Neural crest cell (in vitro differentiated cells): ENCODE measurements at regions not wholly inside any gene's neighbourhood (a gene's known extent, or its start where the extent isn't known, plus 50 kb on each side); places are given as distances from the start of the nearest gene placed in this dataset.
A peak's percentile ranks its signal among the peaks of the same experiment; 100 is the strongest.

ENCODE experiments used
- DNase-seq: peaks from one replicate; pipeline ENCODE4 v3.0.0; 2021; ENCODE audit warnings: low read depth, mixed read lengths, low spot score
- H3K27ac Mint-ChIP-seq: one replicate; pipeline ENCODE4 v1.8.0; 2021; ENCODE audit warnings: mild to moderate bottlenecking, mixed read lengths; ENCODE audit not compliant: unreplicated experiment
- H3K27me3 Mint-ChIP-seq: 2 replicates; pipeline ENCODE4 v1.8.0; 2021; ENCODE audit warnings: low read depth, mild to moderate bottlenecking, mixed read lengths
- H3K36me3 Mint-ChIP-seq: 2 replicates; pipeline ENCODE4 v1.8.0; 2021; ENCODE audit warnings: low read depth, mild to moderate bottlenecking, mixed read lengths
- H3K4me1 Mint-ChIP-seq: 2 replicates; pipeline ENCODE4 v1.8.0; 2021; ENCODE audit warnings: mixed read lengths
- H3K4me3 Mint-ChIP-seq: one replicate; pipeline ENCODE4 v1.8.0; 2021; ENCODE audit warnings: mild to moderate bottlenecking, mixed read lengths
- H3K9me3 Mint-ChIP-seq: 2 replicates; pipeline ENCODE4 v1.8.0; 2021; ENCODE audit warnings: mixed read lengths
- TF ChIP-seq, protein P1 (sequence below): fragments of 200-600 bp; sonication (generic); conservative IDR thresholded peaks from 2 replicates; pipeline ENCODE4 v1.5.0; 2021; ENCODE audit warnings: antibody characterized with exemption, mild to moderate bottlenecking

DNA sequence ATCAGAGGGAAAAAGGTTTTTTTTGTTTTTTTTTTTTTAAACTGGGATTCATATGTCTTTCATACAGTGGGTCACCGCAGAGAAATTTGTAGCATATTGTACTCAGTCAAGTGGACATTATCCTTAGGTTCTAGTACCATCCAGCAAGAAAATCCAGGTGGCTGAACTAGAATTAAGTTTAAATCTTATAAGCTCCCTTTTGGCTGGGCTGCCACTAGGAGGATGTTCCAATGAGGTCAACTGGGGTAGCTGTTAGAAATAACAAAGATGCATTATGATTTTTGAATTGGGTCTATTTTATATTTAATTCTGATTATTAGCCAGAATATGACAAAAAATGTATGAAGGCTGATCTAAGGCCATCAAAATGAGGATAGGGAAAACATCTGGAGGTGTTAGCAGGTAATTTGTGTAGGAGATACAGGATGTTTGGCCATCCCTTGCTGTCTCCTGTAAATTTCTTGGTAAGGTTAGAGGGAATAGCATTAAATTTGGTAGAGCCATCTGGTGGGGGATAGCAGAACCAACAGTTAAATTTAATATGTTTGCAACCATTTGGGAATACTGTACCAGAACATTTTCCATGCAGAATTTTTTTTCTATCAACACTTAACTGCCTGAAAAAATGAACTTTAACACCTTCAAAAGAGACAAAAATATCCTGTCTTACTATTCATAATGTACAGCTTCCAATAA is 568.5 kb upstream of the B3GALT2 start:
- TF ChIP-seq, protein P1, sequence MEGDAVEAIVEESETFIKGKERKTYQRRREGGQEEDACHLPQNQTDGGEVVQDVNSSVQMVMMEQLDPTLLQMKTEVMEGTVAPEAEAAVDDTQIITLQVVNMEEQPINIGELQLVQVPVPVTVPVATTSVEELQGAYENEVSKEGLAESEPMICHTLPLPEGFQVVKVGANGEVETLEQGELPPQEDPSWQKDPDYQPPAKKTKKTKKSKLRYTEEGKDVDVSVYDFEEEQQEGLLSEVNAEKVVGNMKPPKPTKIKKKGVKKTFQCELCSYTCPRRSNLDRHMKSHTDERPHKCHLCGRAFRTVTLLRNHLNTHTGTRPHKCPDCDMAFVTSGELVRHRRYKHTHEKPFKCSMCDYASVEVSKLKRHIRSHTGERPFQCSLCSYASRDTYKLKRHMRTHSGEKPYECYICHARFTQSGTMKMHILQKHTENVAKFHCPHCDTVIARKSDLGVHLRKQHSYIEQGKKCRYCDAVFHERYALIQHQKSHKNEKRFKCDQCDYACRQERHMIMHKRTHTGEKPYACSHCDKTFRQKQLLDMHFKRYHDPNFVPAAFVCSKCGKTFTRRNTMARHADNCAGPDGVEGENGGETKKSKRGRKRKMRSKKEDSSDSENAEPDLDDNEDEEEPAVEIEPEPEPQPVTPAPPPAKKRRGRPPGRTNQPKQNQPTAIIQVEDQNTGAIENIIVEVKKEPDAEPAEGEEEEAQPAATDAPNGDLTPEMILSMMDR: peak; percentile 29
- Mint-ChIP-seq H3K4me1 (peaks cover 4% of the 10 kb centered on the region), H3K27ac (no peak overlapping the region), H3K36me3 (no peaks in the 10 kb centered on the region), H3K9me3 (peaks cover 7% of the 10 kb centered on the region), H3K4me3 (no peak overlapping the region), H3K27me3 (no peaks in the 10 kb centered on the region)
- DNase-seq: no peak

DNA sequence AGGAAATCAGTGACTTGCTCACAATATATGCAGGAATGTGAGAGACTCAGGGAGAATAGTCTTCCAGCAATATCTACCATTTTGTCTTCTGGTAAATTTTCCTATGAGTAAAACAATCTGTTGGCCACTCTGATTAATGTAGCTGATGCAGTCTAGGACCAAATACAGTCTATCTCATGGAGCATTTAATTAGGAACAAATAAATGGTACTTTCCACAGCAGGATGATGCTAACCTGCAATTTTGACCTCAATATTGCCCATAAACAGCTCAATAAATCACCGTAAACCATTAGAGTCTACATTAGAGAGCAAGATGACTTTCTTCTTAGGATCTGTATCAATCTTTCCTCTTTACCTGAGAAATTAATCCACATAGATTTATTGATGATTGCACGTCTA is 567.7 kb upstream of the B3GALT2 start:
- peaks cover 7% of the 10 kb centered on the region for H3K9me3 Mint-ChIP-seq
- no peak overlapping the region for H3K4me3 Mint-ChIP-seq
- no peak overlapping the region for H3K27ac Mint-ChIP-seq
- H3K4me1 Mint-ChIP-seq: peaks cover 4% of the 10 kb centered on the region
- DNase-seq: no peak
- TF ChIP-seq, protein P1: no peak
- no peaks in the 10 kb centered on the region for H3K27me3 Mint-ChIP-seq
- H3K36me3 Mint-ChIP-seq: no peaks in the 10 kb centered on the region

DNA sequence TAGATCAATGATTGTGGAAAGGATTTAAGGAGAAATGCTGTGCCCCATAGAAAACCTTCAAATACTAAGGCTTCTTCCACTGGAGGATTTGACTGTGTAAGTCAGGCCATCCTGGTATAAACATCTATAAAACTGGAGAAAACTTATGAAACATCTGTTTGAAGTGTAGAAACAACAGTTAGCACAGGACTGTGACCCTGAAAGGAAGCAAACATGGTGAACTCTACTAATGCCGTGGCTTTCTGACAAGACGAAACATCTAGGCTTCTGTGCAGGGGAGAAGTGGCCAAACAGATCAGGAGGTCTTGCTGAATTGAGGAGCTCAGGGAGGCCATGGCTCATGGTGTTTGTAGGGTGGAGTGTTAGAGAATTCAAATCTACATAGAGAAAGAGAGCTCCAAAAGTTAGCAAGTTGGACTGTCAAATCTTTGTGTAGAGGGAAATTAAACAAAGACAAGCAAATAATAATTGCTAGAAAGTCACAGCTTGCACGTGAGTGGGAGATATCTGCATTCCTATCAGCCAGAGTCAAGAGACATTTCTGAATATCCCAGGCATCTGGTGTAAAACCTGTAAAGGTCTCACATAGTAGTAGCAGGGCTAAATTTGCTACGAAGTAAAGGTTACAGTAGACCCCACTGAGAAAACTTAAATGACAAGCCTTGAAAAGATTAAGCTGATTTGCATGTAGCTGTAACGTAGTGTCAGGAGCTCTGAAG is 566.8 kb upstream of the B3GALT2 start:
- Mint-ChIP-seq H3K27ac (no peak overlapping the region), H3K4me3 (no peak overlapping the region), H3K9me3 (peaks cover 7% of the 10 kb centered on the region)

DNA sequence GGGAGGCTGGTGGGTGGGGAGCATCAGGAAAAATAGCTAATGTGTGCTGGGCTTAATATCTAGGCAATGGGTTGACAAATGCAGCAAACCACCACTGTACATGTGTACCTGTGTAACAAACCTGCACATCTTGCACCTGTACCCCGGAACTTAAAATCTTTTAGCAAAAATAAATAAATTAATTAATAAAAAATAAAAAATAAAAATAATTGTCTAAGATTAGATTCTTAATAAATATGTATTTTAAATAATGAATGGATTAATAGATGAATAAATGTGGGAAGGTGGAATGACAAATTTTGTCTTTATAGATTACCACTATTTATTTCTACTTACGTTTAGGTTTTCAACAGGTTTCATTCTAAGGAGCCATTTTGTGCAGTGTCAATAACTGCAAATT is 563.5 kb upstream of the B3GALT2 start:
- TF ChIP-seq, protein P1: no peak
- H3K27ac Mint-ChIP-seq: no peak overlapping the region
- no peaks in the 10 kb centered on the region for H3K27me3 Mint-ChIP-seq
- H3K4me3 Mint-ChIP-seq: no peak overlapping the region
- H3K4me1 Mint-ChIP-seq: no peaks in the 10 kb centered on the region
- no peak for DNase-seq
- no peaks in the 10 kb centered on the region for H3K36me3 Mint-ChIP-seq
- H3K9me3 Mint-ChIP-seq: no peaks in the 10 kb centered on the region

More for the DNA sequence above, 566.8 kb upstream of the B3GALT2 start:
- DNase-seq: no peak
- no peaks in the 10 kb centered on the region for H3K27me3 Mint-ChIP-seq
- no peaks in the 10 kb centered on the region for H3K36me3 Mint-ChIP-seq
- peaks cover 4% of the 10 kb centered on the region for H3K4me1 Mint-ChIP-seq
- TF ChIP-seq, protein P1: no peak

DNA sequence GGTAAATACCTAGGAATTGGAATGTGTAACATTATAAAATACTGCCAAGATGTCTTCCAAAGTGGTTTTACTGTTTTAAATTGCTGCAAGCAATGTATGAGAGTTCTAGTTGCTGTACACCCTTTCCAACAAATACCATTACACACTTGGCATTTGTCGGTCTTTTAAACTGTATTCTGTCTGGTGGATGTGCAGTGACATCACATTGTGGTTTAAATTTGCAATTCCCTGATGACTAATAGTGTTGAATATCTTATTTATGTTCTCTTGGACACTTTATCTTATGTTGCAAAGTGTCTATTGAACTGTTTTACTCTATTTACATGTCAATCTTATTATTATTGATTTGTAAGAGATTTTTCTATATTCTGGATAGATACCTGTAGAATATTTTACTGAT is 561.2 kb upstream of the B3GALT2 start:
- Mint-ChIP-seq H3K27ac (no peak overlapping the region), H3K27me3 (no peaks in the 10 kb centered on the region), H3K4me3 (no peak overlapping the region), H3K36me3 (no peaks in the 10 kb centered on the region), H3K4me1 (no peaks in the 10 kb centered on the region), H3K9me3 (no peaks in the 10 kb centered on the region)
- TF ChIP-seq, protein P1: no peak
- DNase-seq: no peak
